GM23338 (cell line): ENCODE measurements at regions not wholly inside any gene's neighbourhood (a gene's known extent, or its start where the extent isn't known, plus 50 kb on each side); places are given as distances from the start of the nearest gene placed in this dataset.

Experiments
- CREB1 ChIP-seq: fragments of 250-450 bp; sonication (Bioruptor Pico); IDR thresholded peaks from 2 replicates; pipeline ENCODE4 v1.5.0; 2020; ENCODE audit warnings: low read depth, mild to moderate bottlenecking, moderate library complexity
- CTCF ChIP-seq, 2 experiments: fragments of 200-600 bp in 1 of 2; sonication (generic) in 1 of 2; conservative IDR thresholded peaks; 2 replicates each; pipeline versions ENCODE4 v1.5.1 to v1.6.1; 2016 to 2017; ENCODE audit warnings: antibody characterized with exemption in 2 of 2, low read depth in 2 of 2, mild to moderate bottlenecking in 2 of 2, moderate library complexity in 1 of 2
- ETS1 ChIP-seq: IDR thresholded peaks from 2 replicates; pipeline ENCODE4 v1.6.1; 2016; ENCODE audit warnings: antibody characterized with exemption
- EZH2 ChIP-seq: fragments of 200-600 bp; sonication (generic); IDR thresholded peaks from one replicate; pipeline ENCODE4 v1.8.0; 2017; ENCODE audit warnings: antibody characterized with exemption, mild to moderate bottlenecking, low read depth; ENCODE audit not compliant: unreplicated experiment
- EZH2phosphoT487 ChIP-seq: fragments of 200-600 bp; sonication (generic); IDR thresholded peaks from one replicate; pipeline ENCODE4 v1.8.1; 2018; ENCODE audit warnings: antibody characterized with exemption; ENCODE audit not compliant: unreplicated experiment
- JUNB ChIP-seq: IDR thresholded peaks from one replicate; pipeline ENCODE4 v1.6.1; 2016; ENCODE audit warnings: antibody characterized with exemption; ENCODE audit not compliant: unreplicated experiment
- NANOG ChIP-seq: IDR thresholded peaks from 2 replicates; pipeline ENCODE4 v1.6.1; 2016; ENCODE audit warnings: antibody characterized with exemption, borderline replicate concordance
- POLR2AphosphoS5 ChIP-seq: IDR thresholded peaks from 2 replicates; pipeline ENCODE4 v1.6.1; 2016; ENCODE audit warnings: antibody characterized with exemption, low read depth
- REST ChIP-seq: IDR thresholded peaks from one replicate; pipeline ENCODE4 v1.6.1; 2018; ENCODE audit warnings: antibody characterized with exemption; ENCODE audit not compliant: unreplicated experiment
- STAT1 ChIP-seq: IDR thresholded peaks from one replicate; pipeline ENCODE4 v1.6.1; 2016; ENCODE audit warnings: antibody characterized with exemption; ENCODE audit not compliant: unreplicated experiment
- ZNF114 ChIP-seq: fragments of 250-450 bp; sonication (Bioruptor Pico); IDR thresholded peaks from 2 replicates; pipeline ENCODE4 v1.5.0; 2020; ENCODE audit warnings: mild to moderate bottlenecking, moderate library complexity
- ZNF331 ChIP-seq: fragments of 250-450 bp; sonication (Bioruptor Pico); IDR thresholded peaks from 2 replicates; pipeline ENCODE4 v1.5.0; 2020; ENCODE audit warnings: low read depth, mild to moderate bottlenecking, moderate library complexity
- ZNF462 ChIP-seq: fragments of 250-450 bp; sonication (Bioruptor Pico); IDR thresholded peaks from 2 replicates; pipeline ENCODE4 v1.5.0; 2020; ENCODE audit warnings: mild to moderate bottlenecking, moderate library complexity

GRCh38 chr1:30631700-30632099, 91.7 kb downstream of the MATN1 start:
- TF ChIP-seq CTCF (conservative IDR thresholded peaks at IDR 0.05; ENCODE audit: low read depth in 2 of 2) (no peak), REST (no peak), EZH2phosphoT487 (no peak), ZNF331 (no peak), POLR2AphosphoS5 (no peak), EZH2 (no peak), JUNB (no peak), ETS1 (no peak), CREB1 (no peak), ZNF462 (no peak), NANOG (no peak), STAT1 (no peak), ZNF114 (CRISPR knock-in tag) (no peak)
